COLO829 (cell line): ENCODE measurements at regions not wholly inside any gene's neighbourhood (a gene's known extent, or its start where the extent isn't known, plus 50 kb on each side); places are given as distances from the start of the nearest gene placed in this dataset.

Experiments used
- DNase-seq: peaks from one replicate; pipeline ENCODE4 v3.0.0; 2012; ENCODE audit warnings: low spot score

- DNase-seq, result no peak
Observed at GRCh38 chr11:80240245-80240644, 799.4 kb upstream of the TENM4 start.

- no peak for DNase-seq
Observed at GRCh38 chr11:80239217-80239616, 798.4 kb upstream of the TENM4 start.

GRCh38 chr11:80227915-80228314 is 787.1 kb upstream of the TENM4 start:
- no peak for DNase-seq

GRCh38 chr11:80214413-80214812 is 773.6 kb upstream of the TENM4 start:
- DNase-seq, result no peak

- no peak for DNase-seq
Observed at GRCh38 chr11:80211673-80212072, 770.8 kb upstream of the TENM4 start.

- no peak for DNase-seq
Observed at GRCh38 chr11:80204021-80204420, 763.2 kb upstream of the TENM4 start.

GRCh38 chr11:80196932-80197554 is 756.2 kb upstream of the TENM4 start:
- DNase-seq, result no peak

- no peak for DNase-seq
Observed at GRCh38 chr11:80196041-80196440, 755.2 kb upstream of the TENM4 start.

- DNase-seq, result no peak
Observed at GRCh38 chr11:80194625-80195024, 753.8 kb upstream of the TENM4 start.

- no peak for DNase-seq
Observed at GRCh38 chr11:80194016-80194415, 753.2 kb upstream of the TENM4 start.

- DNase-seq, result no peak
Observed at GRCh38 chr11:80188076-80188627, 747.3 kb upstream of the TENM4 start.

GRCh38 chr11:80186692-80187091 is 745.9 kb upstream of the TENM4 start:
- DNase-seq, result no peak

GRCh38 chr11:80182901-80183300 is 742.1 kb upstream of the TENM4 start:
- DNase-seq, result no peak

- DNase-seq, result no peak
Observed at GRCh38 chr11:80173371-80174136, 732.7 kb upstream of the TENM4 start.

- no peak for DNase-seq
Observed at GRCh38 chr11:80168796-80169195, 728.0 kb upstream of the TENM4 start.

GRCh38 chr11:80167766-80168165 is 726.9 kb upstream of the TENM4 start:
- no peak for DNase-seq

GRCh38 chr11:80165744-80166143 is 724.9 kb upstream of the TENM4 start:
- DNase-seq, result no peak

GRCh38 chr11:80163441-80163840 is 722.6 kb upstream of the TENM4 start:
- no peak for DNase-seq

- DNase-seq, result no peak
Observed at GRCh38 chr11:80163011-80163410, 722.2 kb upstream of the TENM4 start.

GRCh38 chr11:80162387-80162786 is 721.6 kb upstream of the TENM4 start:
- no peak for DNase-seq

GRCh38 chr11:80157447-80157846 is 716.6 kb upstream of the TENM4 start:
- no peak for DNase-seq

GRCh38 chr11:80156062-80156461 is 715.2 kb upstream of the TENM4 start:
- no peak for DNase-seq

GRCh38 chr11:80155412-80156017 is 714.7 kb upstream of the TENM4 start:
- DNase-seq, result peak; percentile 16
